Urothelium cell line (cell line): ENCODE measurements at regions not wholly inside any gene's neighbourhood (a gene's known extent, or its start where the extent isn't known, plus 50 kb on each side); places are given as distances from the start of the nearest gene placed in this dataset.
"Not testable (repeated sequence)": the region's sequence is repeated elsewhere in the genome, so short reads cannot be mapped to it uniquely, and the experiment has no call there.

Source experiments
- DNase-seq: peaks from one replicate; pipeline ENCODE4 v3.0.0; 2011; ENCODE audit warnings: low spot score, mixed read lengths
- FAIRE-seq: peaks from 2 replicates; lab custom pipeline; 2011; peaks lifted over from hg19 to GRCh38; lab: Jason Lieb, UNC

DNA sequence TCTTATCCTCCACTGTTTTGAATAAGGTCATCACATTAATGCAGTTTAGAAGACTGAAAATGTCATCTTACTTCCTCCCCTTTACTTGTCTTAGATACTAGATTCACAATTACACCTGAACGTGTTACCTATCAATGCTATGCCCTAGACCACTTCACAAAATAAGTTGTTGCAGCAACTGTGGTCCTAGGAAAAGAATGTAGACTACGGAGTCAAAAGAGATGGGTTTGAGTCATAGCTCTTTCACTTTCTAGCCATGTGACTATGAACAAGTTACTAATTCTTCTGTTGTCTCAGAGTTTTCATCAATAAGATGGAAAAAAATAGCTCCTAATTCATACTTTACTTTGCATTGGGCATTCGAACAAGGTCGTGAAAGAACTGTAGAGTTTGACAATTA is 164.3 kb upstream of the PREP start:
- no peak for FAIRE-seq
- no peak for DNase-seq

DNA sequence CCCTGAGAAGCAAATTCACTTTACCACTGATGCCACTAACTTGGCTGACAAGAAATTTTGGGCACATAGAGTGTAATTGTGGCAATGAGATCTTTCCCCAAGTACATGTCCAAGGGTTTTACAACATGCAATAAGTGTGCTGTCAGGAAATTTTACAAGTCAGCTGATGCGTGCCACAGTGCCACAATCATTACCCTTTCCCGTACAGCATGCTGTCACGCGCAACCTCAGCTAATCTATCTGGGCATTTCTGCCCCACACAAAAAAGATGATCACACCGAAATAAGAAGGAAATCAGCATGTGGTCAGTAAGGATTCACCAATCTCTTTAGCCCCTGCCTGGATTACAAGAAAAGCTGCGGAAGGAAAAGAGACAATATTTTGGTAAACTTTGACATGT is 163.6 kb upstream of the PREP start:
- no peak for FAIRE-seq
- no peak for DNase-seq

DNA sequence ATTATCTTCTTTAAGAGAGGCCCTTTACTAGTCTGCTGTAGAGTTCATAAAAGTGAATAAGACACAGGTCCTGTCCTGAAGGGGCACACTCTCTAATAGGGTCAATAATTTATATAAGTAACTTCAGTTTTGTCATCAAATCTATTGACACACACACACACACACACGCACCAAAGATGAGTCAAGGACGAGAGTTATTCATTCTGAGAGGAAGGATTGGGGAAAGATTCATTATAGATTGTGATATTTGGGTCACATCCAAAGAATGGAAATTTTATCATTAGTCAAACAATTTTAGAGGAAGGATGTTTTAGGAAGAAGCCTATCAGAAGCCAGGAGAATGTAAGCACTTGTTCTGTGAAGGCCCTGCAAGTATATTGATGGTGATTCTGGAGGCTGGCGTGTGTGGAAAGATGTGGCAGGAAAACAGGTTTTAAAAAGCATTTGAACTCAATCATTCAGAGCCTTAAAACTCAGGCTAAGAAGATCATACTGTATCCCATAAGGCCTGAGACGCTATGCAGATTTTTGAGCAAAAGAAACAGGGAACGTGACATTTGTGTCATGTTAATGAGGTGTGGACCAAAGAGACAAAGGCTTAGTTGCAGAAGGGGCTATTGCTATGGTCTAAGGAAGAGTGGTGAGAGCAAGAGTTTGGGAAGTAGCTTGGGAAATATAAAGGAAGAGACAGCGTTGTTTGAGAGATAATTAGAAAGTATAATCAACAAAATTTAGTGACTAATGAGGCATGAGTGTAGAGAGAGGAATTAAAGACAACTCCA is 161.4 kb upstream of the PREP start:
- no peak for FAIRE-seq

DNA sequence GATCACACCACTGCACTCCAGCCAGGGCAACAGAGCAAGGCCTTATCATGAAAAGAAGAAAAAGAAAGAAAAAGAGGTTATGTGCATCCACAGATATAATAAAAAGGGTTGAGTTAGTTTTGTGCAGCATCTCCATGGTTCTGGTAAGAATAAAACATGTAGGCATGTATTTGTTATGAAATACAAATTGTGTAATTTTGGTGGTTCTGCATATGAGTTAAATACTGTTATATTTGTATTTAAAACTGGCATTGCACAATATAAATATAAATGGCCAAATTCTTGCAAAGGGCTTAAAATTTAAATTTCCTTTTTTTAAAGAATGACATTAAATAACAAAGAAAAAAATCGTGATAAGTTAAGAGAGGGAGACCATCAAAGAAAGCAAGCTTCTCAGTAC is 159.1 kb upstream of the PREP start:
- FAIRE-seq (no peak), DNase-seq (no peak)

More for the DNA sequence above, 161.4 kb upstream of the PREP start:
- DNase-seq: no peak

DNA sequence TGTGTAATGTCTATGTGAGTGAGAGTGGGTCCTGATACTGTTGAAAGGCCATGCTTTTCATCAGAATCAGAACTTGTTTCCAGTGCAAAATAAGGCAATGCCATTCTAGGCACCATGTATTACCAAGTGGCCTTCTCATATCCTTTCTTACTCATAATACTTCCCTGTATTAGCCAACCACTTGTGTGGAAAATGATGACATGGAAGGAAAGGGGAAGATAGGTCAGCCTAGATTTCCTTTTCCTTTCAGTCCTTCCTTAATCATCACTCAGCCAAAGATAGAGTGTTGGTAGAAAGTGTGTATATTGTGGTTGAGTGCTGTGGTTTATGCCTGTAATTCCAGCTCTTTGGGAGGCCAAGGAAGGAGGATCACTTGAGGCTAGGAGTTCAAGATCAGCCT is 158.6 kb upstream of the PREP start:
- FAIRE-seq (no peak), DNase-seq (no peak)

DNA sequence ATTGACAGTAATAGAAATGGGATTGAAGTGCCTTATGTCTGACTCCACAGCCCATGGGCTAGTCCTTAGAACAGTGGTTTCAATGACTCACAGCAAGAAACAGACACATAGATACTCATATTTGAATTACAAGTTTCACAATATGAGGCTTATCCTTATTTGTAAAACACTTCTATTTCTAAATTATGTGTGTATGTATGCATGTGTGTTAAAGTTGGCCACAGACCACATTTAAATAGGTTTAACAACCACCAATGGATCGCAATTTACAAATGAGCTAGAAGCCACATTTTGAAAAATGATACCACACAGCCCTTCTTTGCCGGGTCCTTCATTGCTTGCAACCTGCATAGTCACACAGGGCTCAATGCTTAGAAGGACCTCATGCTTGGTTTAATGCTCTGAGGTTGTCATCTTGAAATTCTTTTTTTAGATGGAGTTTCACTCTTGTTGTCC is 157.8 kb upstream of the PREP start:
- no peak for FAIRE-seq
- no peak for DNase-seq

DNA sequence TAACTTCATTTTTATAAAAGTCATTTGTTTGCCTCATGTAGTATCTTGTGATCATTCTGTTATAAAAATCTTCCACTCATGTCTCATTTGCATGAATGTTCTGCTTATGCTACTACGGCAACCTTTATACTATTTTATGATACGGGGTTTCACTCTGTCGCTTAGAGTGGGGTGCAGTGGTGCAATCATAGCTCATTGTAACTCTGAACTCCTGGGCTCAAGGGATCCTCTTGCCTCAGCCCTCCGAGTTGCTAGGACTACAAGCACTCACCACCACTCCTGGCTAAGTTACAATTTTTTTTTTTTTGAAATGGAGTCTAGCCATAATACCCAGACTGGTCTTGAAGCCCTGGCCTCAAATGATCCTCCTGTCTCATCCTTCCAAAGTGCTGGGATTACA is 154.4 kb upstream of the PREP start:
- FAIRE-seq: no peak

DNA sequence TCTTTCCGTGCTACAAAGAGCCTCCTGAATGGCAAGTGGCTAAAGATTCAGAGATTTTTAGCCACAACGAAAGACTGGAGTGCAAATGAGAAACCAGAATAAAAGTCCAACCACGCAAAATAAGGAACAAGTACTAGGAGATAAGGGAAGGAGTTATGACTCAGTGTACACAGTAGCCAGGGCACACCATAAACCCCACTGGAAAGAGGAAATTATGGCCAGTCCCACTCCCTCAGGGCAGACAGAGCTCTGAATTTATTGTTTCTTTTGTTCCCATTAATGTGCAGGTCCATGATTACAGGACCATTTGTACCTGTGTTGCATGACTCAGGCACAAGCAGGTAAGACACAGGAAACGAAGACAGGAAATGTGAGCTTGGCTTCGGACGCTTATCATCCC is 150.3 kb upstream of the PREP start:
- no peak for FAIRE-seq
- no peak for DNase-seq

More for the DNA sequence above, 154.4 kb upstream of the PREP start:
- no peak for DNase-seq

DNA sequence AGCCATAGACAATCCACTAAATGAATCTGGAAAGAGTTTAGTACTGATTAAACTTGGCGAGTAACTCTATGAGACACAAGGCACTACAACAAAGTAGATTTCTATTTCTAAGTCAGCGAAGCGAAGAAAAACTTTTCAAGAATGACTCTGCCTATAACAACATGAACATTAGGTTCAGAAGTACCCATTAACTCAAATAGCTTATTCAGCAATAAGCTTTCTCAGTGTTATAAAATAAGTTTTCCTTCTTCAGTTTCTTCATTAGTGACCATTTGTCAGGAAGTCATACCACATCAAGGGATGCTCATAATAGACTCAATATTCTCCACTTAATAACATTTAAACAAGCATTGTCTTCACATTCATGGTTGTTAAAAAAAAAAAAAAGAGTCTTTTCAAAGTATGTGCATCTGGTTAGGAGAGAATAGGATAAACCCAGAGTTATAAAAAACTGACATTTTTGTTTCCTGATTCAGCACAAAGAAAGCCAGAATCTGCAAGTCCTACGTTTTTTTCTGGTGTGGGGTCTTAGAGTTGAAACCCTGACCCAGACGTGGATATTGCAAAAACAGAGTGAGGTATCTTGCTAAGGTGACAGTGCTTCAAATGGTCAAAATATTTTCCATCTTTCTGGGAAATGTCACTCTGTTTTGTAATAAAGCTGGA is 148.2 kb upstream of the PREP start:
- FAIRE-seq (no peak), DNase-seq (no peak)

DNA sequence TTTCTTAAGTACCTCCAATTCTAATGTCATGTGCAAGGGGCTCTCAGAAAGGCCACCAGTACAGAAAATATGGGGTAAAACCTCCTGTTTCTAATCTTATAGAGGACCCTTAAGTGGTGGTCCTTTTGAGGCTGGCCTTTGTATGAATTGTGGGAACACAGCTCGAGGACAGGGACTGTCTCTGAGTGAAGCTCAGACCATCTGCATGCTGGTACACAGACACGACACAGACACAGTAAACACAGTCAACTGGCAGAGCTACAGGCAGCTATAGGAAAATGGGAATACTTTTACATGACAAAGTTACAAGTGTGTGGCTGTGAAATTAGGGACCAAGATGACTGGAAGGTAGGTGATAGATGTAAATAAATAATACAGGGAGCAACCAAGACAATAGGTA is 143.9 kb upstream of the PREP start:
- no peak for FAIRE-seq
- no peak for DNase-seq

DNA sequence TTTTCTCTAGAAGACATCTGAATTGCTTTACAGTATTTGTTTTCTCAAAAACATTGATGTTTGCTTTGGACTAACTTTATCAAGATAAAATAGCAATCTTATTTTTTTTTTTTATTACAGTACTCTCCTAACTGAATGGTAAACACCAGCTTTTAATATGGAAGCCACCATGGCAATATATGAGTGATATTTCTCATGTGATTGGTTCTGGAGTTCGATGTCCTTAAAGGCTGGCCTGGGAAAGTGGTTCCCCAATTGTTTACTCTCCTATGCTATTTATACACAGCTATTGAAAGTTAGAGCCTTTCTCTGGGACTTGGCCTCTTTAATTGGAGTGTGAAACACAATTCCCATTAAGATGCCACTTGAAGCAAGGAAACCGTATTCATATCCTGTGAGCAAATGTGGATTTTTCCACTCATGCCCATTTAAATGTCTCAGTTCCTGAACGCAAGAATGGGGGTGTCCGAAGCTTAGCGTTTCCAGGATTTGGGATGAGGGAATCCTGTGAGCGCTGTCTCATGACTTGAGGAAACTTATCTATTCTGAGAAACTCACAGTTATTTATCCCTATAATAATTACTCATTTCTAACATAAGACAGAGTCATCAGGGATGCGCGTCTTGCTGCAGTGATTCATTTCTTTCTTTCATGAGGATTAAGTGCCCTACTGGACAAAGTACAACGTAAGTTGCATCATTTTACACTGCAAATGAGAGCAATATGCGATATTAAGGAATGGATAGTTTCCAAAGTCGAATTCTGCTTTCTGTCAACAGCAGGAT is 143.3 kb upstream of the PREP start:
- DNase-seq (no peak), FAIRE-seq (no peak)

DNA sequence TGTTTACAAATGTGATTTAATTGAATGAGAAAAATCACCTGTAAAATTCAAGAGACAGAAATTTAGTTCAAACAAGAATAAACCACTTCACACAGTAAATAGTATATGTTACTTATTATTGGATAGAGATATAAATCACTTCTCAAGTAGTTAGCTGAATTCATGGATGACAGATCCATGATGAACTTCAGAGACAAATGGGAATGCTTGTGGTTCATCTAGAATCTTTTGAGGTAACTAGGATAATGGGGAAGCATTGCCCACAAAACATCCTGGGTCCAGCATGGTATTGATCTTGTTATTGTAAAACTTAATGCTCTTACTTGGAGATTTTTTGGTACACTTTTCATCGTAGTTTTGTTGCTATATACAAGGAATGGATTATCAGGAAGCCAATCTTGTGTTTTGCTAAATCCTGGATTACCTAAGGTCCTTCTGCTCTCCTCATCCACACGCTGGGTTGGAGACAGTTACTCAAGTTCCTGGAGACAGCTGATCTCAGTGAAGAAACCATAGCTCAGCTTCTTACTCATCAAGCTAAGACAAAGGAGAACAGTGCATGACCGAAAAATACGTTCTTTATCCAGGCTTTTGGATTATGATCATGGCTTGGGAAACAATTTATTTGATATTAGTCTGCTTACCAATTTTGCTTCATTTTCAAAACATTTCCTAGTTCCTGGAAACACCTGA is 142.5 kb upstream of the PREP start:
- DNase-seq: no peak
- no peak for FAIRE-seq

DNA sequence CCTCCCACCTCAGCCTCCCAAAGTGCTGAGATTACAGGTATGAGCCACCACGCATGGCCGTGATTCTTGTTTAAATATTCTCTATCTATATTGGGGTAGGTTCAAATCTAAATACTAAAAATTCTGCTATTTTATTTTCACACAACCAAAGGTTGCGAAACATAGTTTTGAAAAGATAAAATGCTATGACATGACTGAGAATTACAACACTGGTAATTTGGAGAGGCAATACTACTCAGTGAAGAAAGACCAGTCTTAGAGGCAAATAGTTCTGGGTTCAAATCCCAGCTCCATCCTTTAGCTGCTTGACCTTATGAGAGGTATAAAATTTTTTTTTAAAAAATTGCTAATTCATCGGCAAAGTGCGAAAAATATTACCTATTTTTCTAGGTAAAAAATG is 137.0 kb upstream of the PREP start:
- DNase-seq (no peak), FAIRE-seq (no peak)

DNA sequence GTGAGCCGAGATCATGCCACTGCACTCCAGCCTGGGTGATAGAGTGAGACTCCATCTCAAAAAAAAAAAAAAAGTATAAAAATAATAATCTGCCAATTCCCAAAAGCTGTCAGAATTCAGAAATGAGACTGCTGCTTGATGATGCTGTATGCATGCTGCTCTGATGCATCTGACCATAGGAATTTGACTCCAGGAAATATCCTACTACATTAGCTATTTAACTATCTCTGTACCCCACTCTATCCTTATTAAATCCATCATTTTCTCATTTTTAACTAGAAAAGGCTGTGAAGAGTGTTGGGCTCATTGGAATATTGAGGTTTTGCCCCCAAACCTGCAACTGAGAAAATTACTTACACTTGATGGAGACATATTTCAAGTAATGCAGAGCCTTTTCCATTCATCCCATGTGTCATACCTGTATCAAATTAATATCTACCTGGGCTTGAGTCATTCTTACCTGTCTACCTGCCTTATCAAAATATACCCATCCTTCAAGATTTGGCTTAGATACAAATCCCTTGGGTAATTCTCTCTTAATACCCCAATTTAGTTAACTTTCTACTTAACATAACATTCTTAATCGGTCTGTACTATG is 135.2 kb upstream of the PREP start:
- DNase-seq: no peak
- FAIRE-seq: no peak

DNA sequence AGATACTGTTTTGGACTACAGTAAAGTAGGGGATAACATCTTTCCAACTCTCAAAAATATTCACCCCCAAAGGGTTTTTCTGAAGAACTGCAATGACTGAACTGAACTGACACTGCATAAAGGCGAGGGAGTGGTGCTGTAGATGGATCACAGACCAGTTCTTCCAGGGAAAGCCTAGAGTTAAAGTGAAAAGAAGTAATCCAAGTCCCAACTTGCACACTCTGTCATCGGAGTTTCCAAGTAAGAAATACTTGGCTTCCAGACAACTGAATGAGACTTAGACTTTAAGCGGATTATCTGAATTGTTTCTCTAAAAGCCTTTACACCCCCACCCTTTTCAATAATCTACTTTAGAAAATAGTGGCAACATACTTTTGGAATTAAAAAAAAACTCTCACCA is 134.1 kb upstream of the PREP start:
- no peak for FAIRE-seq
- DNase-seq: no peak

DNA sequence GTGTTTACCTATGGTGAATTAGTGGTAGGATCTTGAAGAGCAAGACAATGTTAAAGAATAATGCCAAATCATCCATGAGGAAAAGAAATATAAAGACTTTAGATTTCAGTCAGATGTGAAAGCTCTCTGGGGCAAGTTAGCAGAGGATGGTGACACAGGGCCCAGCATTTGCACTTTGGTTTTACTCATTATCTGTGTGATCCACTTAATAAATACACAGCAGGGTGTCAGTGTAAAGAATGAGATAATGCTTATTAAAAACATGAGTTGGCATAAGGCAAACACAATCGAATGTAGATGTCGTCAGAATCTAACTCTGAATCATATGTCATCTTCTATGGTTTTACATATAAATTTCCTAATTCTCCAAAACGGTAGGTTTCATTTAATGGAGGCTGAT is 130.4 kb upstream of the PREP start:
- FAIRE-seq: no peak

DNA sequence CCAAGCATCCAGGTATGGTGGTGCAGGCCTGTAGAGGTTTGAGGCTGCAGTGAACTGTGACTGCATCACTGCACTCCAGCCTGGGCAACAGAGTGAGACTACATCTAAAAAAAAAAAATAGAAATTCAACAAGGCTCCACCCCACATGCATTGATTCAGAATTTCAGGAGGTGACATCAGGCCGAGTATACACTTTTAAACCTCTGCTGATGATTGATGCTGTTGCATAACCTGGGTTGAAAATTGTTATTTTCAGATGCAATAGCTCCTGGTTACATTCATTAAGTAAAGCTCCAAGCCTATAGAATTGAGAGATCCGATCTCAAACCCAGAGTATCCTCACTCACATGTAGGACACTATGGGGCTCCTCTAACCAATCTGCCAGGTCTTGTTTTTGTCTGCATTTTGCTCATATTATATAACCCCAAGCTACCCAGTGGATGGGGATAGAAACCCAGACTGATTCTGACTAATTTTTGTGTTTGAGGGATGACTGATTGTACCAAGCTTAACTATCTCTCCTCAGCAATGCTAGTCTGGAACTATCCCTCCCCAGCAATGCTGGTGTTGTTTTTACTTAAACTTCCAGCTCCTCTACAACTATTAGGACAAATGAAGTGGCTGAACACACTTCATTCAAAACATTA is 123.5 kb upstream of the PREP start:
- FAIRE-seq: no peak
- DNase-seq: no peak

More for the DNA sequence above, 130.4 kb upstream of the PREP start:
- DNase-seq: no peak

DNA sequence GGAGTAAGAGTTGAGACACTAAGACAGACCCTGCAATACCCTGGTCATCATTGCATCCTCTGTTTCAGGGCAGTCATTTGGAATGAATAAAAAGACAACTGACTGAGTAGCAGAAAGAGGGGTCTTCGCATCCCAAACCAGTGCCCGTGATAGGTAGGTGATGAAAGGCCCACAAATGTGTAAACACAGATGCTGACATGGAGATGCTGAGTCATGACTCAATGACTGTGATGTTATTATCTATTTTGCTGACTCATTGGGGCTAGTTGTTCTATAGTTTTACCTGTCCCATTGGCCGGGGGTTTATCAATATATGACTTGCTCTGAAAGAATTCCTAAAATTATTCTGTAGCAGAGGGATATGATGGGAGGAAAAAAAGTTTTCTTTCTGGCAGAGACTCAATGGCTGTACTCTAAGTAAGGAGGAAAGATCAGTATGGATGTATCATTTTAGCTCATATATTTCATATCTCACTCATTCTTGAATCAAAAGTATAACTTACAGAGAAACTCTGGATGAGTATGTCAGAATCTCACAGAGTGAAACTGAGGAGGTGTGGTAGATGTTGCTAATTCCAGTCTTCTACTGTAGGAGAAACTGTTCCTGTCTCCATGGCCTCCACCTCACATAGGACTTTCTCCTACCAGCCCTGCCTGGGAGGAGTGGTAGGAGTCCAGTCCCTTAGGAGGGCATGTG is 119.9 kb upstream of the PREP start:
- DNase-seq (peak; percentile 6), FAIRE-seq (no peak)

DNA sequence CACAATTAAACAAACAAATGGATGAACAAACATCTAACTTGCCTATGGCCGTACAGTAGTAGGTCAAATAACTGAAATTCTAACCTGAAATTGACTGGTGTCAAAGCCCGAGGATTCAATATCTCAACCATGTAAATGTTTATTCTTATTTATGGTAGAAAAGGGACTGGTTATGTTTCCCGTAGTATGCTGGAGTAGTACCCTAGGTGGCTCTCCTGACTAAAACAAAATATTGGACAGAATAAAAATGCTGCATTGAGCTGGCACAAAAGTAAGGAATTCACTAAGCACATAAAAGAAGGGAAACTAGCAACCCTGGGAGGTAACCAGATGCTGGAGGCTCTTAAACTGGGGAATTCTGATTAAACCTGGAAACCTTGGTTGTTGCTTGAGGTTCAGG is 117.1 kb upstream of the PREP start:
- no peak for DNase-seq

DNA sequence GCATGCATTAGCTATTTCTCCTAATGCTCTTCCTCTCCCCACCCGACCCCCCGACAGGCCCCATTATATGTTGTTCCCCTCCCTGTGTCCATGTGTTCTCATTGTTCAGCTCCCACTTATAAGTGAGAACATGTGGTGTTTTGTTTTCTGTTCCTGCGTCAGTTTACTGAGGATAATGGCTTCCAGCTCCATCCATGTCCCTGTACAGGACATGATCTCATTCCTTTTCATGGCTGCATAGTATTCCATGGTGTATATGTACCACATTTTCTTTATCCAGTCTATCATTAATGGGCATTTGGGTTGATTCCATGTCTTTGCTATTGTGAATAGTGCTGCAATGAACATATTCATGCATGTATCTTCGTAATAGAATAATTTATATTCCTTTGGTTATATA is 116.1 kb upstream of the PREP start:
- FAIRE-seq, DNase-seq: not testable (repeated sequence)

More for the DNA sequence above, 117.1 kb upstream of the PREP start:
- FAIRE-seq: no peak
